GM12873 (cell line): ENCODE measurements at regions not wholly inside any gene's neighbourhood (a gene's known extent, or its start where the extent isn't known, plus 50 kb on each side); places are given as distances from the start of the nearest gene placed in this dataset.

Experiments used
- TF ChIP-seq, protein P1 (sequence below): IDR thresholded peaks from 2 replicates; pipeline ENCODE4 v1.5.1; 2012; ENCODE audit warnings: low read depth, mild to moderate bottlenecking, moderate library complexity, low read length, control low read depth; ENCODE audit not compliant: insufficient read depth; ENCODE audit errors: missing control alignments

DNA sequence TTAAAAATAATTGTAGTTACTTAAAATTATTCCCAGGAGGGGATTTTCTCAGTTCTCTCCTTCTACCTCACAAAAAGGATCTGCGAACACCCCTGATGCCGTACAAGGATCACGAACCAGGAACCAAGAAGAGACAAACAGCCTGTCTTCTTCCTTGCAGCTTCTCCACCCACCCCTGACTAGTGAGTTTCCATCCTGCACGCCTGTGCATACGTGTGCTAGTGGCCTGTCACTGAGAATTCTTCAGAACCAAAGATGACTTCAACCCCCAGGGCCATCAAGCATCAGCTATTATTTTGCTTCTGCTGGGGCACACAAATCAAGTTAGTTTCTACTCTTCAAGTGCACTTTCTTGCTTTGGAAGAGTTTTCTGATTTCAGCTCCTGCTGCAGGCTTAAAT lies 175.5 kb upstream of the KLF6 start:
- TF ChIP-seq, protein P1, sequence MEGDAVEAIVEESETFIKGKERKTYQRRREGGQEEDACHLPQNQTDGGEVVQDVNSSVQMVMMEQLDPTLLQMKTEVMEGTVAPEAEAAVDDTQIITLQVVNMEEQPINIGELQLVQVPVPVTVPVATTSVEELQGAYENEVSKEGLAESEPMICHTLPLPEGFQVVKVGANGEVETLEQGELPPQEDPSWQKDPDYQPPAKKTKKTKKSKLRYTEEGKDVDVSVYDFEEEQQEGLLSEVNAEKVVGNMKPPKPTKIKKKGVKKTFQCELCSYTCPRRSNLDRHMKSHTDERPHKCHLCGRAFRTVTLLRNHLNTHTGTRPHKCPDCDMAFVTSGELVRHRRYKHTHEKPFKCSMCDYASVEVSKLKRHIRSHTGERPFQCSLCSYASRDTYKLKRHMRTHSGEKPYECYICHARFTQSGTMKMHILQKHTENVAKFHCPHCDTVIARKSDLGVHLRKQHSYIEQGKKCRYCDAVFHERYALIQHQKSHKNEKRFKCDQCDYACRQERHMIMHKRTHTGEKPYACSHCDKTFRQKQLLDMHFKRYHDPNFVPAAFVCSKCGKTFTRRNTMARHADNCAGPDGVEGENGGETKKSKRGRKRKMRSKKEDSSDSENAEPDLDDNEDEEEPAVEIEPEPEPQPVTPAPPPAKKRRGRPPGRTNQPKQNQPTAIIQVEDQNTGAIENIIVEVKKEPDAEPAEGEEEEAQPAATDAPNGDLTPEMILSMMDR: no peak

DNA sequence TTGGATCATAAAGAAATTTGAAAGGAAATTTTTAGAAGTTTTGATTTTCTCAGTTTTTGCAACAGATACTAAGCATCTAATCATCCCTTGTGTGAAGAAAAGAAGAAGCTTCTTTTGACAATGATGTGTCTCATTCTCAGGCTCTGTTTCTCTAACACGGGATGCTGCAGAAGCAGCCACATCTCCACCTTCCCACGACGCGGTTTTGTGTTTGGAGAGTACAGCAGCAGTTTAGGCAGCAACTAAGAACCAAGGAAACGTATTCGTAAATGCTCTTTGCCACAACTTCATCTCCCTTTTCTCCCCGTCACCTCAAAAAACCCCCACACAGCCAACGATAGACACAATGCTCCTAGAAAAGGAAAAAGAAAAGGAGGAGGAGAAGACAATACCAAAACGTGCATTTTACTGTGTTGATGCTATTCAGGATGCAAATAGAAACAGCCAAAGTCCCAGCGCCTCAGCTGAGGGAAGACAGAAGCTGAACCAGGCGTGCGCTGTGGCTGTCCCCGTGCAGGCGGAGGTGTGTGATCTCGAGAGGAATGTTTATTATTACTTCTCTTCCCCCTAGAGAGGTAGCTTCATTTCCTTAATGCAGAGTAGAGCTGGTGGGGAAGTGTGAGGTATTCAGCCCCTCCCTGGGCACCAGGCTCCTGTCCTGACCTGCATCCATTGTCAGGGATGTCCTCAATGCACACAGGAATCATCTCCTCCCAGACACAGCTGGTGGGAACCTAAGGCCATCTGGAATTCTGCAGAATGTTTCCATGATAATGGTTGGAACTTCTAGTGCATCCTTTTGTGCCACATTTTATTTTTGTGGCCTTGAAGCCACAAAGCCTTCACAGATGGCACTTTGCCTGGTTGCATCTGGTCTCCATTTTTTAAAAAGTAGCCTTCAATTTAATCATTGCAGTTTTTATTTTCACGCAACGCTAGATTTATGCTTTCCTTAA lies 174.6 kb upstream of the KLF6 start:
- TF ChIP-seq, protein P1: no peak

DNA sequence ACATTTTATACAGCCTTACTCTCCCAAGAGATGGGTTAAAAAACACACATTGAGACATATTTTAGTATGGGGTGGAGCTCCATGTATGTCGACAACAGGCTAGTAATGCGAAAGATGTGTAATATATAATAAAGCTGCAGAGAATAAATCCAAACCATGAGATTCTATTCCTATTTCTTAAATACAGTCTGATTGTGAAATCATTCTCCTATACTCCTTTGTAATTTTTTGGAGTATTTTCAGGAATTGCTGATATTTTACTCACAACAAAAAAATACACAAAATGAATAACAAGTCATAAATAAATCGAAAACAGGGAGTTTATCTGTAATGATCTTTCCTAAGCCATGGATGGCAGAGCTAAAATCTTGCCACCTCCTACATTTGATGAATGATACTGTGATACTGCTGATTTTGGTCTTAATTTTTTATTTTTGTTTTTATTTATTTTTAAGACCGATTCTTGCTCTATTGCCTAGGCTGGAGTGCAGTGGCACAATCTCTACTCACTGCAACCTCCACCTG lies 173.5 kb upstream of the KLF6 start:
- TF ChIP-seq, protein P1: no peak

DNA sequence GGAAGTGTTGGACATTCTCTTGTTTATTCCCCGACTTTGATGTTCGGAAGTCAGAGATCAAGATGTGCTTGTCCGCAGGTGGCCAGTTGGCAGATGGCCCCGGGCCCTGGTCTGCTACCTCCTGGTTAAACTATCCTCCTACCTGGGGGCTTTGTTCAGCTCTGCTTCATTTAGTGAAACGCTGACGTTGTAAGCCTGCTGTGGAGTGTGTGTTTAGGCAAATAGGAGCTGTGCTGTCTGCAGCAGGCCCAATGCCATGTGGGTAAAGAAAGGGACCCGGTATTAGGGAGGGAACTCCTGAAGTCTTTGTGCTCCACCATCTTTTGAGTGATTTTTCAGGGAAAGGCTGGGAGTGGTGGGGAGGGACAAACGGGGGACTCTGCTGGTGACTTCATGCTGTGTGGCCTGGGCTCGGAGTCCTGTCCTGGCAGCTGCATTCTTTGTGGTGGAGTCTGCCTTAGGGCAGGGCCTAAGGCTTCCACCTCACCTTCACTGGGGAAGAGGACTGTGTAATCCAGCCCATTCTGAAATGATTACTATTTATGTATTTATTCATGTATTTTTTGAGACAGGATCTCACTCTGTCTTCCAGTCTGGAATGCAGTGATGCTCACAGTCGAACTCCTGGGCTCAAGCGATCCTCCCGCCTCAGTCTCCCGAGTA lies 171.1 kb upstream of the KLF6 start:
- TF ChIP-seq, protein P1: no peak

DNA sequence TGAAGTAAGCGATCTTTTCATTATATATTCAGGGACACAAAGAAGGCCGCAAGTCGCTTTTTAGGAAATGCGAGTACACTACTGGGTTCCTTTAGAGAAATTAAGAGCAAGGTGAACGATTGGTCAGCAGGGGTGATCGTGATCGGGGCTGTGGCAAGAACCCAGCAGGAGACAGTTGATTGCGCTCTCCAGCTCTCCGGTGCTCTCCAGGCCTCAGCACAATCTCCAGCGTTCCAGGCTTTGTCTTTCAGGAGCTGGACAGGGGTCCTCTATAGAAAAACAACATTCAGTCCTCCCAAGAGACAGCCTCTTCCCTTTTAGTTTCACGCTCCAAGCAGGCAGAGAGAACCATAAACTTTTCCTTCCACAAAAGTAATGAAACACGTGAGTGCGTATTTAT lies 170.5 kb upstream of the KLF6 start:
- TF ChIP-seq, protein P1: no peak

DNA sequence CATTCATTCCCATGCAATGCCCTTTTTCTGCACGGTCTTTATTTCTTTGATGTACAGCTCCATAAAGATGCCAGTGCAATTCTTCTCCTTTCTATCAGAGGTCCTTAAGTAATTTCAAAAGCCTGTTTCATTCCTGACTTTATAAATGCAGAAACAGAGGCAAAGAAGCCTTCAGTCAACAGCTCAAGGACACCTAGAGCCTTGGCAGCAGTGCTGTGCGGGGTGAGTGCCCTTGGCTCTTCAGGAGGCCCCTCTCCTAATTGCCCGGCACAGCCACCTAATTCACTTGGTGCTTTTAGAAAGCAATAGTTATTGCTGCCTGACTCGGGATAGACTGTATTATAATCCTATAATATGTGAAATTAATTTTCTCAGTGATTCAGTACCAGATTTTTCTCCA lies 169.6 kb upstream of the KLF6 start:
- TF ChIP-seq, protein P1: no peak

DNA sequence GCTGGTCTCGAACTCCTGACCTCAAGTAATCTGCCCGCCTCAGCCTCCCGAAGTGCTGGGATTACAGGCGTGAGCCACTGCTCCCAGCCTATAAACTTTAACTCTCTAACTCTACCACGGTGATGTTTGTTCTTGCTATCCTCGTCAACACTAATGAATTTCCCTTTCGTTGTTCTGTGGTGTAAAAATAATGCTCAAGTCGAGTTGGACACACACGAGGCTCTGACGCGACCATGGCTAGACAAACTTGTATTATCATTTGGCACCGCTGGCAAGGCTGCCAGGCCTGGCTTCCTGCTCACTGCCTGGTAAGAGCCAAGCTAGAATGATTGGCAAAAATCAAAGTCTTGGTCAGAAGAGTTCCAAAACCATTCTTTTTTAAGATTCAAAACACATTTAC lies 167.0 kb upstream of the KLF6 start:
- TF ChIP-seq, protein P1: no peak
